Astrocyte of the spinal cord (primary cell): ENCODE measurements at regions not wholly inside any gene's neighbourhood (a gene's known extent, or its start where the extent isn't known, plus 50 kb on each side); places are given as distances from the start of the nearest gene placed in this dataset.

Source experiments
- DNase-seq: peaks from one replicate; pipeline ENCODE4 v3.0.0; 2011; ENCODE audit warnings: low read depth, low spot score
- H3K4me3 ChIP-seq: 2 replicates; pipeline ENCODE4 v1.5.1; 2011; ENCODE audit warnings: low read depth, mild to moderate bottlenecking, low read length, moderate library complexity
- in situ Hi-C: cut with HindIII; loops from 2 replicates; pipeline ENCODE4 v1.10.0; 2017; ENCODE audit warnings: low sequenced_read_pairs
- TF ChIP-seq, protein P1 (sequence below): IDR thresholded peaks from 2 replicates; pipeline ENCODE4 v1.5.1; 2012; ENCODE audit warnings: low read depth, mild to moderate bottlenecking, low read length, inconsistent platforms

DNA sequence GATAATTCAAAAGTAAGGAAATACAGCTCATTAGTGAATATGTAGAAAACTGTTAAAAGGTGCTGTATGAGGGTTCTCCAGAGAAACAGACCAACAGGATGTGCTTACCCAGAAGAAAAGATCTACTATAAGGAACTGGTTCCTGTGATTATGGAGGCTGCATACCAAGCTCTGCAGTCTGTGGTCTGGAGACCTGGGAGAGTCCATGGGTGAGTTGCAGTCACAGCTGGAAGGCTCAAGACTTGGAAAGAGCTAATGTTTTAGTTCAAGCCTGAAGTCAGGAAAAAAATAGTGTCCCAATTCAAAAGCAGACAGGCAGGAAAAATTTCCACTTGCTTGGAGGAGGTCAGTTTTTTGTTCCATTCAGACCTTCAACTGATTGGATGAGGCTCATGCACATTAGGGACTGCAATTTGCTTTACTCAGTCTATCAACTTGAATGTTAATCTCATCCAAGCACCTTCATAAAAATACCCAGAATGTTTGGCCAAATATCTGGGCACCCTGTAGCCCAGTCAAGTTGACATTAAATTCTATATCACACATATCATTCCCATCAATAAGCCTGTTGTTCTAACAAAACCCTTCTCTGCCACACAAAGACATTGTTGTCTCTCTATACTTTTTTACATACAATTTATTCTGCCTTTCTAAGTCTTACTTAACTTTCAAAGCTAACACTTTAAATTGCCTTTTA, 197.9 kb upstream of the KLF6 start:
- DNase-seq, result peak; percentile 82
- no peak overlapping the region for H3K4me3 ChIP-seq
- in situ Hi-C loops, result no loop called here
- TF ChIP-seq, protein P1, sequence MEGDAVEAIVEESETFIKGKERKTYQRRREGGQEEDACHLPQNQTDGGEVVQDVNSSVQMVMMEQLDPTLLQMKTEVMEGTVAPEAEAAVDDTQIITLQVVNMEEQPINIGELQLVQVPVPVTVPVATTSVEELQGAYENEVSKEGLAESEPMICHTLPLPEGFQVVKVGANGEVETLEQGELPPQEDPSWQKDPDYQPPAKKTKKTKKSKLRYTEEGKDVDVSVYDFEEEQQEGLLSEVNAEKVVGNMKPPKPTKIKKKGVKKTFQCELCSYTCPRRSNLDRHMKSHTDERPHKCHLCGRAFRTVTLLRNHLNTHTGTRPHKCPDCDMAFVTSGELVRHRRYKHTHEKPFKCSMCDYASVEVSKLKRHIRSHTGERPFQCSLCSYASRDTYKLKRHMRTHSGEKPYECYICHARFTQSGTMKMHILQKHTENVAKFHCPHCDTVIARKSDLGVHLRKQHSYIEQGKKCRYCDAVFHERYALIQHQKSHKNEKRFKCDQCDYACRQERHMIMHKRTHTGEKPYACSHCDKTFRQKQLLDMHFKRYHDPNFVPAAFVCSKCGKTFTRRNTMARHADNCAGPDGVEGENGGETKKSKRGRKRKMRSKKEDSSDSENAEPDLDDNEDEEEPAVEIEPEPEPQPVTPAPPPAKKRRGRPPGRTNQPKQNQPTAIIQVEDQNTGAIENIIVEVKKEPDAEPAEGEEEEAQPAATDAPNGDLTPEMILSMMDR, result no peak

DNA sequence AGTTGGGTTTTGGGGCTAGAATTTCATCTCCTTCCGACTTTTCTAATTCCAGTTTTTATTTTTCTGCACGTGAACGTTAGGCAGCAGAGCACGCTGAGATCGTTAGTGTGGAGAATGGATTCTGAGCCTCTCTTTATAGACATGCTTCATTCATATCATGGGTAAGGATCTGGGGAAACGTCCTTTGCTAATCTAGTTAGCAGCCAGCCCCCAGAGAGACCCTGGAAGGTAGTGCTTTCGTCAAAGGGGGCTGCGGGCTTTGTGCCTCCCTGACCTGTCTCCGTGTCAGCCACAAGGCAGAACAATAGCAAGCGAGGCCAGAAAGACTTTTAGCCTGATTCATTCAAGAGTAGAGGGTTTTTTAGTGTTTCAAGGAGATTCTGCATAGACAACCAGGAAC, 196.3 kb upstream of the KLF6 start:
- in situ Hi-C loops, result no loop called here
- TF ChIP-seq, protein P1, result no peak
- no peak overlapping the region for H3K4me3 ChIP-seq
- DNase-seq, result no peak

DNA sequence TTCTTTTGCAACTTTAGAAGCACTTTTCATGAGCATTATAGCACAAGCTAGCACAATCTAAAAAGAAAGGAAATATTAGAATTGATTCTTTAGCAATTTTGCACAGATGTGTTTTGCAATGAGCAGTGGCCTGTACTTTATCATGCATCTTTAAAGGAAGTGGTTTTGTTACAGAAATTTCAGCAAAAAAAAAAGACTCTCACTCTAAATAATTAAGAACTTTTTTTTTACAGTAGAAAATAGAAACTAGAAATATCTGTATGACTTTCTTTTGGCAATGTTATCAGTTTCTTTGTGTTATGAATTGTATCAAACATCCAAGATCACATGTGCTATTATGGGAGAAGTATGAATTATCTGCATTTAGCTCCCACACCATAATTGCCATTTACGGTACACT, 195.7 kb upstream of the KLF6 start:
- in situ Hi-C loops, result no loop called here
- no peak overlapping the region for H3K4me3 ChIP-seq
- no peak for DNase-seq
- TF ChIP-seq, protein P1, result no peak

DNA sequence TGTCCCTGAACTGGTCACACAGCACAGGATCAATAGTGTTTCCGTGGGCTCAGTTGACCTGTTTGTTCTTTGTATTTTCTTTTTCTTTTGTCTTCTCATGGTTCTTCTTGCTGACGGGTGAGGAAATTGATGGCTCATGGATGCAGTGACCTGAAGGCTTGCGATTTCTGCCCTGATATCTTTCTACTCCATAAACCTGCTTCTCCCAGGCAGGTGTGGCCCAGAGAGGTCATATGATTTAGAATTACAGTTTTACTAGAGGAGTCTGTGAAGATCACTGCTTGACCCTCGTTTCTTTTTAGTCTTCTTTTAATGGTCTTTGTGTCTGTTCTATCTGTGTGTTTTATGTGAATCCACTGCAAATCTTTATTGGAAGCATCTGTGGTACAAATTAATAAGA, 195.1 kb upstream of the KLF6 start:
- TF ChIP-seq, protein P1, result no peak
- no peak overlapping the region for H3K4me3 ChIP-seq
- in situ Hi-C loops, result no loop called here
- no peak for DNase-seq

DNA sequence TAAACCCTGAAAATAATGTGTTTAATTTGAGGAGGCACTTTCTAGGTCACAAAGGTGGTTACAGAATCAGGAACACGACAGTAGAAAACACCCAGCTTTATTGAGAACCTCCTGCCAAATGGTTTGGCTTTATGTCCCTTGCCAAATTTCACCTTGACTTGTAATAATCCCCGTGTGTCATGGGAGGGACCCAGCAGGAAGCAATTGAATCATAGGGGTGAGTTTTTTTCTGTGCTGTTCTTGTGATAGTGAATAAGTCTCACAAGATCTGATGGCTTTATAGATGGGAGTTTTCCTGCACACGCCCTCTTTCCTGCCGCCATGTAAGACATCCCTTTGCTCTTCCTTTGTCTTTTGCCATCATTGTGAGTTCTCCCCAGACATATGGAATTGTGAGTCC, 193.8 kb upstream of the KLF6 start:
- peak; percentile 29 for DNase-seq

DNA sequence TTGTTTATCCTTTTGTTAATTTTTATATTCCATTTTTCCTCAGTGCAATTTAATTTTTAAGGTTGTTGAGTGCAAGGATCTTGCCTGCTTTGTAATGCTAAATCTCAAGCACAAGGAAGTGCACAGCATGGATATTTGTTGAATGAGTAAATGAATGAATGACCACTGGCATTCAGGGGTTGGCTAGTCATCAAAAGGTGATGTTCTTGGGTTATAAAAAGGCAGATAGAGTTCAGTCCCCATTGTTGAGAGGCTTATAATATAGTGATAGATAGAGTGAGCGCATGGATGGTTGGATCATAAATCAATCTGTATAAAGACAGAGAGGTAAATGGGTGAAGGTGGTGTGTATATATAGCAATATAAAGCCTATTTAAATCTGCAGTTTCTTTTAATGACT, 193.2 kb upstream of the KLF6 start:
- DNase-seq, result peak; percentile 80
- TF ChIP-seq, protein P1, result no peak
- no peak overlapping the region for H3K4me3 ChIP-seq
- in situ Hi-C loops, result no loop called here

More for the DNA sequence above, 193.8 kb upstream of the KLF6 start:
- H3K4me3 ChIP-seq, result no peak overlapping the region
- in situ Hi-C loops, result no loop called here
- TF ChIP-seq, protein P1, result no peak
